ENCODE measurements at regions not wholly inside any gene's neighbourhood (a gene's known extent, or its start where the extent isn't known, plus 50 kb on each side); places are given as distances from the start of the nearest gene placed in this dataset.

GRCh38 chr1:95575291-95575690, 341.3 kb downstream of the RWDD3 start:
- TF ChIP-seq CTCF (conservative IDR thresholded peaks at IDR 0.05; ENCODE audit: low read length) (no peak), EZH2phosphoT487 (IDR thresholded peaks at IDR 0.05; ENCODE audit: borderline replicate concordance, low read depth, low read length) (no peak)

Data from OCI-LY7 (cell line).